CD4-positive, alpha-beta T cell treated with Interleukin-1 beta for 1 hour (primary cell): ENCODE measurements at regions not wholly inside any gene's neighbourhood (a gene's known extent, or its start where the extent isn't known, plus 50 kb on each side); places are given as distances from the start of the nearest gene placed in this dataset.
"Not testable (repeated sequence)": the region's sequence is repeated elsewhere in the genome, so short reads cannot be mapped to it uniquely, and the experiment has no call there.

Experiments
- DNase-seq, 2 donors: peaks; one replicate each; pipeline ENCODE4 v3.0.0-alpha.2; 2020 to 2022

DNA sequence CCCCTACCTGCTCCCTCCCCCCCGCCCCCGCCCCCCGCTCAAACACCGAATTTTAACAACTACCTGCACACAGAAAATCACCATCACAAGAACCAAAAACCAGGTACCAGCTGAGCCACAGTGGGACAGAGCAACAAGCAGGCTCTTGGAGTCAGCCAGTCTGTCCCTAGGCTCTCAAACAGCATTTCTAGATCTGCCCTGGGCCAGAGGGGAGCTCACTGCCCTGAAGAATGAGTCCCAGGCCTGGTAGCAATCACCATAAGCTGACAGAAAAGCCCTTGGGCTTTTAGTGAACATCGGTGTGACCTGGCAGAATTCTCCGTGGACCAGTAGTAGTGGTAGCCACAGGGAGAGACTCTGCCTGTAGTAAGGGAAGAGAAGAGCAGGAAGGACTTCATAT lies 58.3 kb downstream of the C11orf87 start:
- DNase-seq: no peak

DNA sequence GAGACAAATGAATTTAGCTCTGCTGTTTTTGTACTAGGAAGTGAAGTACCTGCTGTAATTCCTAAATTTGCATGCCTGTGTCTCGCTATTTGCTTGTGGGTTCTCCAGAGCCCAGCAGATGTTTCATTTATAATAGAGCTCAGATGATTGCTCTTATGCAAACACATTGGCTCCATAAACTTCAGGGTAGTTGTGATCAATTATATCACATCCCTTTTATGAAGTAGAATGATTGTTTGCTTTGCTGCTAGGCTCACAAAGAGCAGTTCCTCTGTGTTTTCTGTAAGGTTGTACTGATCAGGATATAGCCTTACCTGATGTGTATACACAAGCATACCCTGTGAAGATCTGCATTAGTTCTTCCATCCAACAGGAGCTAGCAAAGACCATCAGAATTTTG lies 64.1 kb downstream of the C11orf87 start:
- no peak for DNase-seq

DNA sequence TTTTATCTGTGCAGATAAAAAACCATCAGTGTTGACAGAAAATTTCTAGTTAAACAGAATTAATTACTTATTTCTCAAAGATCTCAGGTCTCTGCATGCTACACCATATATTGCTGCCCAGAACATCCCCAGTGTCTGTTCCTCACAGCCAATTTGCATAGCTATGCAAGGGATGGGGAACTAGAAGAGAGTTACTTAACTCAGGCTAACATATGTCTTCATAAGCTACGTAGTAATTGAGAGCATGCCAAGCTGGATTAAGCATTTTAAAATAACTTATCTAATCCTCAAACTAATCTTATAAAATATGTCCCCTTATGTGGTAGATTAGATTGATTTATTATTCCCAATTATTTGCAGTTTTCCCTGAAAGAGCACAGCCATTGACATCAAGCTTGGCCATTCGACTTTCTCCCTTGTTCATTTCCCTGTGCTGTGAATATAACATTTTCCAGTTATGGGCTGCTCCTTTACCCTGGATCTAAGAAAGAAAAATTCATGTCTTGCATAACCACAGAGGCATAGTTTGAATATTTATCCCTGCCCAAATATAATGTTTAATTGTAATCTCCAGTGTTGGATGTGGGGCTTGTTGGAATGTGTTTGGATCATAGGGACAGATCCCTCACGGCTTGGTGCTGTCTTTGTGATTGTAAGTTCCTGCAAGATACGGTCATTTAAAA lies 69.1 kb downstream of the C11orf87 start:
- no peak for DNase-seq

DNA sequence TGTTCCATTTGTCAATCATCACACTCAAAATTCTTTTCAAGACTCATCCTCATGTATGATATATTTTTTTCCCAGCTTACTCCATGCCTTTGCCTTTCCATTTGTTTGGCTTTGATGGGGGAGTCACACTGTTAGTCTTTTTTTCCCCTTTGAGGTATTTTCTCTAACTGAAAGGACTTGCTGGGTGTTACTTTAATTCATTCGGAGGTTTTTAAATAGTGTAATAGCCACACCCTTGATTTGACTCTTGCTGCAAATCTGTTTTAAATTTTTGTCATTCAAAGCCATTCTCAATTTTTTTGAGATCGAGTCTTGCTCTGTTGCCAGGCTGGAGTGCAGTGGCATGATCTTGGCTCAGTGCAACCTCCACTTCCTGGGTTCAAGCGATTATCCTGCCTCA lies 84.1 kb downstream of the C11orf87 start:
- DNase-seq: no peak

DNA sequence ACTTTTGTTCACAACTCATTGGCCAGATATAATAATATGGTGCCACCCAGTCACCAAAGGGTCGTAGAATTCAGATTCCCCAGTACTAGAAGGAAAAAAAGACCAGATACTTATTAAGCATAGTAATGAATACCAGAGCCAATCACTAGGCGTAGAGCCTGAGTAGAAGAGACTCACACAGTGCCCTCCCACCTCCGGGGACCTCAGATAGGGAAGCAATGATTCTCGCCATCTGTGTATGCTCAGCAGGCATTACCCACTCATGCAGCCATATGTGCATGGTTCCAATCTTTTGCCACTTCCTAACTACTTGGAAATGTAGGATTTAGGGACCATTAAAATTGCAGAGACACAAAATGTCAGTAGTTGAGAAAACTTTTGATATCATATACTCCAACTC lies 85.3 kb downstream of the C11orf87 start:
- no peak for DNase-seq

DNA sequence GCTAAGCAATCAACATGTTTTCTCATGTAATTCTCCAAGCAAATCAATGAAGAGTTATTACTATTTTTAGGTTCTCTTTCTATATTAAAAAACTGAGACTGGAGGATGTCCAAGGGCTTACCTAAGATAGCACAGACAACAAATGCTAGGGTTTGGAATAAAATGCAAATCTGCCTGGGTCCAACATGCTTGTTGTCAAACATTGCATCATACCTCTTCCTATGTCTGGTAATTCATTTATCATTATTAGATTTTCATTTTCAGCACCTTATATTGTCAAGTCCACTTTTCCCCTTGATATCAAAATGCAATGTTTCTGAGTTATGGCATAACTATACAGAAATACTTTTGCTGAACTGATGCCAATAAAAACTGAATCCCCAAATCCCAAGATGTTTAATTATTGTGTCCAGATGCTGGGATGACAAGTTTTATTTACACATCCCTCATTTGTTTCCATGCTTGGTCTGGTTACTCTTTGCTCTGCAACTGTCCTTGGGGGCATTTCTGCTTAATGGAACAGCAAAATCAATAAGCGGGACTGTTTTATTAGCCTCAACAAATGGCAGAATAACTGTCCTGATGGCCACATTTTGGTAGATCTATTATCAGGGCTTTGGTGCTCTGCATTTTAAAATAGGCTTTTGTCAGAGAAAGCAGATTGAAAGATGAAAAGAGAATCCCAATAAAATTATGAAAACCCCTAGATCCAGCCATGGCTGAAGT lies 86.0 kb downstream of the C11orf87 start:
- DNase-seq: no peak

DNA sequence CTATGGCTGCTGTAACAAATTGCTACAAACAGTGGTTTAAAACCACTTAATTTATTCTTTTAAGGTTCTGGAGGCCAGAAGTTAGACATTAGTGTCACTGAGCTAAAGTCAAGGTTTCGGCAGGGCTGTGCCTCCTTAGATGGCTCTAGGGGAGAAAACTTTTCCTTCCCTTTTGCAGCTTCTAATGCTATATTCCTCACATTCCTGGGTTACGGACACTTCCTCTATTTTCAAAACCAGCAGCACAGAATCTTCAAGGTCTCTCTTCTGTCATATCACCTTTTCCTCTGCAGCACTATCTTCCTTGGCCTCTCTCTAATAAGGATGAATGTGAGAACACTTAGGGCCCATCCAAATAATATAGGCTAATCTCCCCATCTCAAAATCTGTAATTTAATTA lies 87.0 kb downstream of the C11orf87 start:
- DNase-seq: no peak

DNA sequence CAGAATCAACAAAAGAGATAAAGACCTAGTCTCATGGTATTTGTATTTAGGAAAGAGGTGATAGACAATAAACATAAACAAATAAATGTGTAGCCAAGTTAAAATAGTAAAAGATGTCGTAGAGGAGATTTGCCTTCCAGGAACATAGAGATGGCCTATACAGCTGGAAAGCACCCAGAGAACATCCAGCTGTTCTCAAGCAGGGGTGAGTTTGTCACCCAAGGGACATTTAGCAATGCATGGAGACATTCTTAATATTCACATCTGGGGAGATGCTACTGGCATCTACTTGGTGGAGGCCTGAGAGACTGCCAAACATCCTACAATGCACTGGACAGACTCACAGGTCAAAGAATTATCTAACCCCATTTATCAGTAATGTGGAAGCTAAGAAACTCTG lies 88.3 kb downstream of the C11orf87 start:
- no peak for DNase-seq

DNA sequence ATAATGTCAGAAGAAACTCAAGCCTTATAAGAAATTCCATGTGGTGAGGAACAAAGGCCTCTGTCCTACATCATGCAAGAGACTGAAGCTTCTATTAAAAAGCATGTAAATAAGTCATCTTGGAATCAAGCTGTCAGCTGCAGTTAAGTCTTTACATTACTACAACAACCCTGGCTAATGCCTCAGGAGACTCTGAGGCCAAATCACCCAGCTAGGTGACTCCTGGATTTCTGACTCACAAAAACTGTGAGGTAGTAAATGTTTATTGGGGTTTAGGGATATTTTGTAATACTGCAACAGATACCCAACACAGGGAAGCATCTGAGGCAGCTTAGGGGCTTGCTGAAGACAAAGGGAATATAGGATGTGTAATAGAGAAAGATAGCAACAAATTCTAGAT lies 89.6 kb downstream of the C11orf87 start:
- no peak for DNase-seq

DNA sequence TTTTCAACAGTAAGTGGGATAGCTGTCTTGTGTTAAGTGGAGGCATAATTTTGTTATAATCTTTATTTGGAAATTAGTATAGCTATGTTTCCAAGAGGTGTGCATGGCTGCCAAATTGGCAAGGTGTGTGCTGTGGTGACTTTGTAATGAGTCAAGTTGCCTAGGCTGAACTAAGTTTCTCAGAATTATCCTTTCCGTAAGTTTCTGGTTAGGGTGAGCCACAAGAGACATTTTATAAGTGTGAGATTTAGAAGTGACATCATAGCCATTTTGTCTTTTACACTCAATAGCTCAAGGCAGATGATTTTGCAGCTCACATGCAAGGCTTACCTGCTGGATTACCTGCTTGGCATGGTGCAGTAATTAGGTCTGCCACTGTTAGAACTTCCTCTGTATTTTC lies 90.3 kb downstream of the C11orf87 start:
- DNase-seq: no peak

DNA sequence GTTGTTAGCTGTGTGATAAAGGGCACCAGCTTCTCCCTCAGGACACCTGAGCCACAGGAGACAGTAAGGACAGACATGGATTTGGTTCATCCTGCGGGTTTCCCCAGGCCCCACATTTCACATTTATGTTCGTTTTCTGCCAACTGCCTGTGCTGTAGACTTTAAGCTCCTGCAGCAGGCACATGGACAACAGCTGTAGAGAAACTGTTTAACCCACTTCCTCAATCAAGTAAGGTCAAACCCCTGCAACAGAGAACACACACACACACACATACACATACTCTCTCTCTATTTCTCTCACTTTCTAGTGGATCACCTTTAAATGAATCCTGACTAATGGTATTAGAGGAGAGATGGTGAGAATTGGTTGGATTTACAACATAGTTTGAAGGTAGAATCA lies 90.7 kb downstream of the C11orf87 start:
- no peak for DNase-seq

DNA sequence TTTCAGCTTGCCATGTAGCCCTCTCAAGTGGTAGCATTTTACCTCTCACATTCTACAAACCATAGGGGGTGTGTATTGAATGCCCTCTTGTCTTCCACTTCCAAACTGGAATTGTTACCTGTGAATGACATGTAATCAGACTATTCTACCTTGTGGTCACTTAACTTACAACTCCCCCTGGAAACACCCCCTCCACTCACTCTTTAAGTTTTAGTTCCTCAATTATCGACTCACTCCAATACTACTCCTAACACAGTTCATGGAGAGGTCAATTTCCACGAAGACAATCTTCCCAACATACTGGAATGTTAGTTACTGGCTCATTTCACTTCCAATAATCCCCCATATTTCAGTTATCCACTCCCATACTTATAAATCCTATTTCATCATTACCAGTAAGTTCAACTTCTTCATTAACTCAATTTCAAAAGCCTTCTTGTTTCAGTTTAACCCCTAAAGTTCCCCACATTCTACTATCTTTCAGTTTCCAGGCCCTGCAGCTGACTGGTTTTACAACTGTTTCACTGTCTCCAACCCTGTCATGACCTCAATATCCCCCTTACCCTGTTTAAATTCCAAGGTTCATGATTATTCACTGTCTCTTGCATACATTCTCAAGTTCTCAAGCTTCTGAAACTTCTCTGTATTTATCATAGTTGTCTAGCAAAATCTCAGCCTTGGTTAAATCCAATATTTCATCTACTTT lies 92.5 kb downstream of the C11orf87 start:
- no peak for DNase-seq

DNA sequence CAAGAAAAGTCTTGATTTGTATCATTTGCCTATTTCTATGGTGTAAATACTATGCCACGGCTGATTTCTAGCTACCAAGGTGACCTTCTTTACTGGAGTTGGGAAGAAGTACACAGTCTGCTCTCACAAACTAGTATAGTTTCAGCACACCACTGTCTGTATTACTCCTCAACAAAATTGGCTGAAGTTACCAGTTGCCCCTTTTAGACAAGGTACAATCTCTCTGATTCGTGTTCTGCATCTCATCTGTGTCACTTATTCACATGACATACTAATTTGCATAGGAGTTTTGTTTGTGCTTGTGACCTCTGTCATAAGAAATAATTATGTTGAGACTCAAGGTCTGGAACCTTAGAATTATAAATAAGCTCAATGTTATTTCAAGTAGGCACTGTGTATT lies 97.3 kb downstream of the C11orf87 start:
- DNase-seq: no peak

DNA sequence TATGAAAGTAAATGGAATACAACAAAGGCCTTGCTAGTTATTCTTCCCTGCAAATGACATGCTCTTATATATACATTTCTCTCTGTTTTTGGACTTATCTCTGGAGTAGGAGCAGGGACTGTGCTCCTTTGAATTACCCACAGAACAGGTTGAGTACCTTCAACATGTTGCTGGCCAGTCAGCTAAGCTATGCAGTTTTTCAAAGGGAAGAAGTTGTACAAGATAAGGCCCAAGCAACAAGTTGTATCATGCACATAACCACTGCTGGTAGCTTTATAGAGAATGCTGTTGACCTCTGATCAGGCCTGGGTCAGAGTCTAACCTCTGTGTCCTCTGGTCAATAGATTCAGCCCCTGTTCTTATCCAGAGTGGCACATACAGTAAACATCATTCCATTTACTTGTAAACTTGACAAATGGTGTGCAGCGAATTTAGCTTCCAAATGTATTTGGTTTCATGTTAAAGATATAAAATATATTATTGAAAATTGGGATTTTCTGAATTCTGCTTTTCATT lies 99.6 kb downstream of the C11orf87 start:
- no peak for DNase-seq

DNA sequence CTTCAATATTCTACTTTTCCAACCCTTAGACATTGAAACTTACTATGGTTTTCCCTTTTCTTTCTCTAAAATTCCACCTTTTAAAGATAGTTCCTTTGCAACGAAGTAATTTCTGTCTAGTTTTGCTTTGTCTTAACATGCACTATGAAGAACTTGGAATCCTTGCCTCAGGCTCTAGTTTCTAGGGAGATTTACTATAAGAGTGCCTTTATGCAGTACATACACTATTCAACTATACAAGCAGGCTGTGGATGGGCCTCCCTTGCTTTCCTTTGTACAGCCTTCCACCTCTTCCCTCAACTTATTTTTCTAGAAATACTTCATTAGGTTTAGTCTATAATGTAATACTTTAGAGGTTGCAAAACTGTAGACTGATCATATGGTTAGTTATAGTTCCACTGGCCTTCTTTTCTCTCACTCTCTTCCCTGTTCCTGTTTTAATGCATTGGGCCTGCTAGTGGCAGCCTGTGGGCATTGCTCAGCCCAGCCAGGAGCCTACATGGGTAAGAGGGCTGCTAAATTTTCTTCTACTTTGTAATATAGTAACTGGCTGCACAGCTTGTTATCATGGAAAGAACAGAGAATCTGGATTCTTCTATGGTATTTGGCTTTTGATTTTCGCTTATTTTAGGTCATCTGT lies 100.2 kb downstream of the C11orf87 start:
- no peak for DNase-seq

DNA sequence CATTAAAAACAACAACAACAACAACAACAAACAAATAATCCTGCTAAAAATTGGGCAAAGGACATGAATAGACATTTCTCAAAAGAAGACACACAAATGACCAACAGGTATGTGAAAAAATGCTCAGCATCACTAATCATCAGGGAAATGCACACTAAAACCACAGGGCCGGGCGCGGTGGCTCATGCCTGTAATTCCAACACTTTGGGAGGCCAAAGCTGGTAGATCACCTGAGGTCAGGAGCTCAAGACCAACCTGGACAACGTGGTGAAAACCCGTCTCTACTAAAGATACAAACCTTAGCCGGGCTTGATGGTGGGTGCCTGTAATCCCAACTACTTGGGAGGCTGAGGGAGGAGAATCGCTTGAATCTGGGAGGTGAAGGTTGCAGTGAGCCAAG lies 103.6 kb downstream of the C11orf87 start:
- not testable (repeated sequence) for DNase-seq

DNA sequence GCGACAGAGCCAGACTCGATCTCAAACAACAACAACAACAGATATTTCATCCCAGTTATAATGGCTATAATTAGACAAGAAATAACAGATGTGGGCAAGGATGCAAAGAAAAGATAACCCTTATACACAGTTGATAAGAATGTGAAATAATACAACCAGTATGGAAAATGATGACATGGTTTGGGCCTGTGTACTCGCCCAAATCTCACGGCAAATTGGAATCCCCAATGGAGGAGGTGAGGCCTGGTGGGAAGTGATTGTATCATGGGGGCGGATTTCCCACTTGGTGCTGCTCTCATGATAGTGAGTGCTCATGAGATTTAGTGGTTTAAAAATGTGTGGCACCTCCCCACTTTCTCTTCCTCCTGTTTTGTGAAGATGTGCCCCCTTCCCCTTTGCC lies 104.1 kb downstream of the C11orf87 start:
- no peak for DNase-seq

DNA sequence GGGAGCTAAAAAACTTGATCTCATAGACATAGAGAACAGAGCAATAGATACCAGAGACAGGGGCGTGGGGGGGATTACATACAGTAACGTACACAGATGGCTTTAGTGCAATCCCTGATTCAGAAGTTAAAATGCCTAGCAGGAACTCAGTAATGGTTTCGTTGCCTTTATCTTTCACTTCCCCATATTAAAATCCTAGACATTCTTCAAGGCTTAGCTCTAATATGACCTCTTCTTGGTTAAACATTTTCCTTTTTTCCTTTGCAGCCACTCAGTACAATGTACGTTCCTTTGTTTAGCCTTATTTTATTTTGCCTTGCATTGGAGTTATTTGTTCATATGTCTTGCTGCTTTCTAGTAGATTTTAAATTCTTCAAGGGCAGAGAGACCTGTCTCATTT lies 104.9 kb downstream of the C11orf87 start:
- no peak for DNase-seq

DNA sequence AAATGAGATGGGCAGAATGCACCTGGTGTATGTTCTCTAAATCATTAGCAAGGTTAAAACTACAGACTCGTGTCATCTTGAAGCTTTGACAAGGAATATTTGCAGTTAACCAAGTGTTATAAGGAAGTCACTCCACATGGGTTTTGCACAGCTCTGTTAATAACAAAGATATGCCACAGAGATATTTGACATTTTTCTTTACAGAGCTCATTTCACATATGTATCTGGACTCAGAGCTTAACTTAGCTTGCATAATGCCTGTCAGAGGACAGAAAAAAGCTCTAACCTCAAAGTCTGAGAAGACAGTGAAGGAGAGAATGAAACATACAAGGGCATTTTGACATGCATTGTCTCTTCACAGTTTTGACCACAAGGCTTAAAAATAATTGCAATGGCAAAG lies 105.5 kb downstream of the C11orf87 start:
- DNase-seq: no peak

DNA sequence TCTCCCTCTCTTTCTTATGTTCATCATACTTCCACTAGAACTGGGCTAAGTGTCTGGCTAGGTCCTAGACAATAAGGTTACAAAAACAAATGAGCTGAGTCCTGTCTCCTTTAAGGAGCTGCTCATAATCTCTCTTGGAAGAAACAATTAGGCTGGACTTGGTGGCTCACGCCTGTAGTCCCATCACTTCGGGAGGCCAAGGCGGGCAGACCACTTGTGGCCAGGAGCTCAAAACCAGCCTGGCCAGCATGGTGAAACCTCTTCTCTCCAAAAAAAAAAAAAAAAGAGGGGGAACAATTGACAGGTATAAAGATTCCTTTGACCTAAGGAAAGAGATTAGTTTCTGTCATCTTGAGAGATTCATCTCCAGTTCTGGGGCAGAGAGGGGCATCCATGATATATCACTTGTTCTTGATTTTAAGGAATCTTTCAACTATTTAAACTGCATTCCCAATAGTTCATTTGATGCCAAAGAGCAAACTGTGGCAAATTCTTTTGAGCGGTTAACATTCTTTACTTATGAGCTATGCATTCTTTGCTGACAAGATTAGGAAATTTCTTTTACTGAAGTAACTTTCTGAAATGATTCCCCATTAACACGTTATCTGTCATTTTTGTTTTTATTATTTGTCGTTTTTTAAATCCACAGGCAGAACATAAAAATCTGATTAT lies 125.5 kb downstream of the C11orf87 start:
- DNase-seq: no peak

DNA sequence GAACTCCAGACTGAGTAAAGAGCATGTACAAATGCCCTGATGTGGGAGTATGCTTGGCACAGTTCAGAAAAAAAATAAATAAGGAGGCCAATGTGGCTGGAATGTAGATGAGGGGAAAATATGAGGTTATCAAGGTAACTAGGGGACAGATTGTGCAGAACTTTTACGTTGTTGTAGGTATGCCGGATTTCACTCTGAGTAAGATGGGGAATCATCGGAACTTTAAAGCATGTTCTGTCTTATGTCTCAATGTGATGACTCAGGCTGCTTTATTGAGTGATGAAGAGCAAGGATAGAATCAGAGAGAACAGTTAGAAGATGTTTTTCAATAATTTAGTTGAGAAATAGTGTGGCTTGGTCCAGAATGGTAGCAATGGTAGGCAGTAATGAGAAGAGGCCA lies 130.4 kb downstream of the C11orf87 start:
- no peak for DNase-seq

DNA sequence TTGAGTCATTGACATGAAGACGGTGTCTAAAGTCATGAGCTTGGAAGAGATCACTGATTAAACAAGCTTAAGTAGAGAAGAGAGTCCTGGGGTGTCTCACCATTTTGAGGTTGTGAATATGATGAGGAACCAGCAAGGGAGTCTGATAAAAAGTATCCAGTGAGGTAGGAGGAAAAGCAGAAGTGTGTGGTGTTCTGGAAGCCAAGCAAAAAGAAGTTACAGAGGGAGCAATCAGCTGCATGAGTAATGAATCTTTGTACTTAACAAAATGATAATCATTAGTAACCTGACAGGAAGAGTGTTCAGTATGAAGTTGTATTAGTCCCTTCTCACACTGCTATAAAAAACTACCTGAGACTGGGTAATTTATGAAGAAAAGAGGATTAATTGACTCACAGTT lies 131.3 kb downstream of the C11orf87 start:
- no peak for DNase-seq

DNA sequence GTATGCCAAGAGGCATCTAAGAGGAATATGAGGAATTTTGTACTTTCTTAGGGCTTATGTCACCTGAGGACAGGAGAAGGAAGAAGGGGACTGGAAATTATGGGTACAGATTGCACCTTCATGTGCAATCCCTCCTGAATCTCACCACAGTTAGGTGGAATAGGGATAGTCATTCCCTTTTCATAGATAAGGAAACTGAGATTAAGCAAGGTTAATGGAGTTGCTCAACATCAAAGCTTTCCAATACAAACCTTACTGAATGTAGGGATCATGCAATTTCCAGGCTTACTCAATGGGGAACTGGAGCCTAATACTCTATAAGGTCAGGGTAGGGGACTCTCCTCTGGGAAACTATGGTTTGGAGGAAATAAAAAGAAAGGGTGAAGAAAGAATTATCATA lies 133.0 kb downstream of the C11orf87 start:
- DNase-seq: no peak
